Ishikawa (cell line): ENCODE measurements at regions not wholly inside any gene's neighbourhood (a gene's known extent, or its start where the extent isn't known, plus 50 kb on each side); places are given as distances from the start of the nearest gene placed in this dataset.

ENCODE experiments used
- CEBPB ChIP-seq: IDR thresholded peaks from 2 replicates; pipeline ENCODE4 v1.6.1; 2012
- CREB1 ChIP-seq: IDR thresholded peaks from 2 replicates; pipeline ENCODE4 v1.6.1; 2012; ENCODE audit warnings: low read depth
- EP300 ChIP-seq: IDR thresholded peaks from 2 replicates; pipeline ENCODE4 v1.6.1; 2012; ENCODE audit warnings: borderline replicate concordance
- FOXM1 ChIP-seq: IDR thresholded peaks from 2 replicates; pipeline ENCODE4 v1.6.1; 2012; ENCODE audit warnings: low read depth, borderline replicate concordance
- MAX ChIP-seq: IDR thresholded peaks from 2 replicates; pipeline ENCODE4 v1.6.1; 2012
- RAD21 ChIP-seq: IDR thresholded peaks from 2 replicates; pipeline ENCODE4 v1.6.1; 2012; ENCODE audit warnings: low read depth
- TCF12 ChIP-seq: IDR thresholded peaks from 2 replicates; pipeline ENCODE4 v1.6.1; 2012; ENCODE audit warnings: low read depth
- YY1 ChIP-seq: IDR thresholded peaks from 2 replicates; pipeline ENCODE4 v1.6.1; 2012; ENCODE audit warnings: low read depth
- ZBTB7A ChIP-seq: IDR thresholded peaks from 2 replicates; pipeline ENCODE4 v1.6.1; 2012; ENCODE audit warnings: low read depth

- TF ChIP-seq MAX (no peak), ZBTB7A (no peak), YY1 (no peak), TCF12 (no peak), RAD21 (no peak), FOXM1 (no peak), EP300 (no peak), CEBPB (no peak), CREB1 (no peak)
Measured at GRCh38 chr10:124262234-124262865, 156.4 kb downstream of the OAT start.
